HL-60 (cell line): ENCODE measurements at regions not wholly inside any gene's neighbourhood (a gene's known extent, or its start where the extent isn't known, plus 50 kb on each side); places are given as distances from the start of the nearest gene placed in this dataset.

ENCODE experiments used
- GABPA ChIP-seq: IDR thresholded peaks from 2 replicates; pipeline ENCODE4 v1.6.1; 2012; ENCODE audit warnings: low read depth
- POLR2AphosphoS5 ChIP-seq: IDR thresholded peaks from 2 replicates; pipeline ENCODE4 v1.6.1; 2012; ENCODE audit warnings: low read depth
- REST ChIP-seq: IDR thresholded peaks from 2 replicates; pipeline ENCODE4 v1.6.1; 2012; ENCODE audit warnings: low read depth; ENCODE audit not compliant: insufficient replicate concordance
- SPI1 ChIP-seq: IDR thresholded peaks from 2 replicates; pipeline ENCODE4 v1.6.1; 2012; ENCODE audit warnings: low read depth, mild to moderate bottlenecking, borderline replicate concordance
- TF ChIP-seq, protein P1 (sequence below): IDR thresholded peaks from one replicate; pipeline ENCODE4 v1.5.1; 2011; ENCODE audit warnings: low read length, control low read depth, inconsistent platforms; ENCODE audit not compliant: insufficient read depth

DNA sequence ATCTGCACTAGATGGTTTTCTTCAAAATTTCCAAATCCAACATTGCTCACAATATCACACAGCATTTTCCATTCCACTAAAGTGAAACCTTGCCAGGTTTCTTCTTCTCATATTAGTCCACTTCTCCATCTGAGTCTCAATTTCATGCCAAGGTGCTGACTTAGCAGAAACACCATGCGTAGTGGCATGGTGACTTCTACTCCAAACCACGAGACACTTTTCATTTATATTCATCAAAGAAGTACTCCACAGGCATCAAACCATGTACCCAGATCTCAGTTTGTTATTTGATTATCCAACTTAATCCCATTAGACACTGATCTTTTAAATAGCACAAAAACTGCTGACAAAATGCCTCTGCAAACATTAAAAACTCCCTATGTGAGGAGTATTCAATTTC lies 233.4 kb upstream of the ITGA1 start:
- TF ChIP-seq, protein P1, sequence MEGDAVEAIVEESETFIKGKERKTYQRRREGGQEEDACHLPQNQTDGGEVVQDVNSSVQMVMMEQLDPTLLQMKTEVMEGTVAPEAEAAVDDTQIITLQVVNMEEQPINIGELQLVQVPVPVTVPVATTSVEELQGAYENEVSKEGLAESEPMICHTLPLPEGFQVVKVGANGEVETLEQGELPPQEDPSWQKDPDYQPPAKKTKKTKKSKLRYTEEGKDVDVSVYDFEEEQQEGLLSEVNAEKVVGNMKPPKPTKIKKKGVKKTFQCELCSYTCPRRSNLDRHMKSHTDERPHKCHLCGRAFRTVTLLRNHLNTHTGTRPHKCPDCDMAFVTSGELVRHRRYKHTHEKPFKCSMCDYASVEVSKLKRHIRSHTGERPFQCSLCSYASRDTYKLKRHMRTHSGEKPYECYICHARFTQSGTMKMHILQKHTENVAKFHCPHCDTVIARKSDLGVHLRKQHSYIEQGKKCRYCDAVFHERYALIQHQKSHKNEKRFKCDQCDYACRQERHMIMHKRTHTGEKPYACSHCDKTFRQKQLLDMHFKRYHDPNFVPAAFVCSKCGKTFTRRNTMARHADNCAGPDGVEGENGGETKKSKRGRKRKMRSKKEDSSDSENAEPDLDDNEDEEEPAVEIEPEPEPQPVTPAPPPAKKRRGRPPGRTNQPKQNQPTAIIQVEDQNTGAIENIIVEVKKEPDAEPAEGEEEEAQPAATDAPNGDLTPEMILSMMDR = no peak
- TF ChIP-seq REST (no peak), GABPA (no peak), POLR2AphosphoS5 (no peak), SPI1 (no peak)
